ENCODE measurements at regions not wholly inside any gene's neighbourhood (a gene's known extent, or its start where the extent isn't known, plus 50 kb on each side); places are given as distances from the start of the nearest gene placed in this dataset.

DNA sequence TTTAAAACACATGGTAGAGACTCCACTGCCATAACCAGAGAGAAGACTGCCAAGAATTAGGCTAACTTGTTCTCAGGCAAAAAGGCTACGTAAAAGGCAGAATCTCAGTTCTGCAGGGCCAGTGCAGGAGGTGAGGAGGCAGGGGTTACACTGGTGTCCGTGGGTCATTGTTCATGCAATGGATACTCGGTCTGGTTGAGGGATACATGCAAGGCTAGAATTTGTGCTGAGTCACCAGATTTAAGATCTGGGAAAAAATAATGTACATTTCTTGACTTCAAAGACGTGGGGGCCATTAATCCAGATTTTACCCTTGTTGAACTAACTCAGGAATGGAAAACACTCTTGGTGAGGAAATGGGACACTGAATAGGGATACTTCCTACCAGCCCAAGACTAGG lies 52.3 kb upstream of the DPH5 start:
- TF ChIP-seq, protein P1, sequence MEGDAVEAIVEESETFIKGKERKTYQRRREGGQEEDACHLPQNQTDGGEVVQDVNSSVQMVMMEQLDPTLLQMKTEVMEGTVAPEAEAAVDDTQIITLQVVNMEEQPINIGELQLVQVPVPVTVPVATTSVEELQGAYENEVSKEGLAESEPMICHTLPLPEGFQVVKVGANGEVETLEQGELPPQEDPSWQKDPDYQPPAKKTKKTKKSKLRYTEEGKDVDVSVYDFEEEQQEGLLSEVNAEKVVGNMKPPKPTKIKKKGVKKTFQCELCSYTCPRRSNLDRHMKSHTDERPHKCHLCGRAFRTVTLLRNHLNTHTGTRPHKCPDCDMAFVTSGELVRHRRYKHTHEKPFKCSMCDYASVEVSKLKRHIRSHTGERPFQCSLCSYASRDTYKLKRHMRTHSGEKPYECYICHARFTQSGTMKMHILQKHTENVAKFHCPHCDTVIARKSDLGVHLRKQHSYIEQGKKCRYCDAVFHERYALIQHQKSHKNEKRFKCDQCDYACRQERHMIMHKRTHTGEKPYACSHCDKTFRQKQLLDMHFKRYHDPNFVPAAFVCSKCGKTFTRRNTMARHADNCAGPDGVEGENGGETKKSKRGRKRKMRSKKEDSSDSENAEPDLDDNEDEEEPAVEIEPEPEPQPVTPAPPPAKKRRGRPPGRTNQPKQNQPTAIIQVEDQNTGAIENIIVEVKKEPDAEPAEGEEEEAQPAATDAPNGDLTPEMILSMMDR (conservative IDR thresholded peaks at IDR 0.05; ENCODE audit: low read length) = no peak
- no peak for TF ChIP-seq EZH2phosphoT487 (IDR thresholded peaks at IDR 0.05; ENCODE audit: borderline replicate concordance, low read depth, low read length)
